ENCODE measurements at regions not wholly inside any gene's neighbourhood (a gene's known extent, or its start where the extent isn't known, plus 50 kb on each side); places are given as distances from the start of the nearest gene placed in this dataset.

GRCh38 chr10:107767185-107767584 is 602.7 kb upstream of the SORCS1 start:
- TF ChIP-seq CTCF (IDR thresholded peaks at IDR 0.05; ENCODE audit: poor library complexity, severe bottlenecking) (no peak), EP300 (conservative IDR thresholded peaks at IDR 0.05; ENCODE audit: poor library complexity, severe bottlenecking) (no peak), TAF1 (IDR thresholded peaks at IDR 0.05; ENCODE audit: low read depth) (no peak), RAD21 (conservative IDR thresholded peaks at IDR 0.05) (no peak), SMC3 (conservative IDR thresholded peaks at IDR 0.05; ENCODE audit: poor library complexity) (no peak), EZH2 (IDR thresholded peaks at IDR 0.05; ENCODE audit: borderline replicate concordance, insufficient read depth, low read length, poor library complexity, severe bottlenecking) (no peak), POLR2AphosphoS5 (IDR thresholded peaks at IDR 0.05) (no peak)
